OCI-M1 (cell line): ENCODE measurements at regions not wholly inside any gene's neighbourhood (a gene's known extent, or its start where the extent isn't known, plus 50 kb on each side); places are given as distances from the start of the nearest gene placed in this dataset.

ENCODE experiments used
- DNase-seq: peaks from one replicate; lab custom pipeline; 2025; lab: John Stamatoyannopoulos, UW

DNA sequence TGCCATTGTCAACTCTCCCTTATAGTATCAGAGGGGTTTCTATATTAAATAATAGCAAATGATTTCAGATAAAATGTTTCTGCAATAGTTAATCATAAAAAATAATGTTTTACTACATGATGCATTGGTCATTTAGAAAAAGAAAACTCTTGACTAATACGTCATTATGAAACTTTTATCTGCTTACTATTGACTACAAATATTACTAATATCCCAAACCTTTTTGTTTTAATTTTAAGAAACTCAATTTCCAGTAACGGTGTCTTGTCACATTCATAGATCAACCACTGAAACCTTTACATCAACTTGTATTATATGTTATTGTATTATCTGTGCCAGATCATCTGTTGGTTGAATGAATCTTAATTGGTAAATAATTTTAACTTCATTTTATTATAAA lies 482.9 kb upstream of the SLC35B3 start:
- DNase-seq = no peak

DNA sequence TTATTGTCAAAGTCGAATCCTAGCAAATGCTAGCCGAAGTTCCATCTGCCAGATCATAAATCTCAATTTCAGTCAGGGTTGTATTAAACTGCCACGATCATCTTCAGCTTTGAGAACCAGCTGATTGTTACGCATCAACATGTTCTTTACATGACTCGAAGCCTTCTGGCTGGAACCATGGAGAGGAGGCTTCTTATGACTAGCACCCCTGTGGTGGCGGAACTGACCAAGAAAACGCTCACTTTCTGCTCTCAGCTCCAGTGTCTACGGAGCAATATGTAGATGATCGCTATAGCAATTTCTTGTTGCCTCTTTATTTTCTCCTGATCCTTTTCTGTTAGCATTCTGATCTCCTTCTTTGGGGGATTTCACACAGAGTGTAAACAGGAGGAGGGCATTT lies 479.4 kb upstream of the SLC35B3 start:
- DNase-seq = no peak

DNA sequence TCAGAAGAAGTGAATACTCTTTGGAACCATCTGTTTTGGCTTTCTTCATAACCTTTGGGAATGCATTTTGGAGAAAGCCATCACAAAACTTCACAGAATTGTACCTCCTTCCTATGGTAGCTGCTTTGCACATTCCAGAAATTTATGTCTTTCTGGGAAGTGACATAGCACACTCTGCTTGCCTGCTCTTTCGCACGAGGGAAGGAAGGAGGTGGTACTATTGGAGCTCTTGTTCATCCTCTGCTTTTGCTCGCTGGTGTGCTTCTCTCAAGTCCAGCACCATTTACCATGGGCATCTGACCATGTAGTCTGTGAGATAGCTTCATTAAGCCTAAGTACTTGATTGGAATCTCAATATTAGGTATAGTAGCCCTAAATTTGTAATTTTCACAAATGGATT lies 473.3 kb upstream of the SLC35B3 start:
- DNase-seq = no peak

DNA sequence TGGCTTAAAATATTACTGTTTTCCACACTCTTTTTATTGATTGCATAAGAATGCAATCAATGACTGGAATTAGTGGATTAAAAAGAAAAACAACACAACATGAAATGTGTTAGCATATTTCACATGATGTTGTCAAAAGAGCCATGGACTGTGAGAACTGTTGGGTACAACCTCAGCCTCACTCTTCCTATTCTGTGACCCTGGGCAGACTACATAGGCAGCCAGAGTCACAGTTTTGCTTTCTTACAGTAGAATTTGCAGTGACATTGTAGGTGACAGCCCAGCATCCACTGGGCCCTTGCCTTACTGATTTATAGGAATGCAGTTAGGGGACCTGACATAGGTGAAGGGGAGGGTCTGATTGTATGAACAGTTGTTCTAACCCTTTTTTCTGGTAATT lies 471.4 kb upstream of the SLC35B3 start:
- DNase-seq = no peak

DNA sequence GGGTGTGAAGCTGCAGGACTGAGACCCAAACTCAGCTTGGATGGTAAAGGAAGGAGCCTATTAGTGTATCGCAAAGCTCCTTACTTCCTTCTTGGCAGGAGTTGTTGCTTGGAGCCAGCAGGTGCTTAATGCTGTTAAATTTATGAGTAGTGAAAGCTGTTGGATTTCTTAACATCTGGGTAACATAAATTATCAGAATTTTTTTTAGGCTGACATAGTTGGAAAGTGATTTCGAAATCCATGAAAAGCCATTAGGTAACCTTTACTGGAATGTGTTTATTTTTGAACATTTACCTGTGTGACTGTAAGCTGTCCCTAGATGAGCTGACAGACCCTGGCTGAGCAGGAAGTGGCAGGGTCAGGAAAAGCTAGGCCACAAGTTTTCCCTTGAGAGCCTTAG lies 470.4 kb upstream of the SLC35B3 start:
- DNase-seq = no peak

DNA sequence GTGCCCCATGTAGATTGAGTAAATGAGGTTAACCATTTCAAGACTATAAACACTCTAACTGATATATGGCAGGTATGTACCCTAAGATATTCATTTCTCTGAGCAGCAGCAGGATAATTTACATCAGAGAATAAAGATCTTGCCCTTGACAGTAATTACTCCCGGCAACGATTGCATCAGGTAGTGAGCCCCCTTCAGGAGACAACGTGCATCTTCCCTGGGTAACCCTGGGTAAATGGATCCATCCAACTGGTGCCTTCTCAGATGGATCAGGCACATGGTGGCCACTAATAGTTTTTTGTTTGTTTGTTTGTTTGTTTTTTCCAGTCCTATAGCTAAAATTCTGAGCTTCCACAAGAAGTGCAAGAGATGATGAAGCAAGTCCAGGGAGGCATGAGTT lies 469.4 kb upstream of the SLC35B3 start:
- peak; percentile 41 for DNase-seq

DNA sequence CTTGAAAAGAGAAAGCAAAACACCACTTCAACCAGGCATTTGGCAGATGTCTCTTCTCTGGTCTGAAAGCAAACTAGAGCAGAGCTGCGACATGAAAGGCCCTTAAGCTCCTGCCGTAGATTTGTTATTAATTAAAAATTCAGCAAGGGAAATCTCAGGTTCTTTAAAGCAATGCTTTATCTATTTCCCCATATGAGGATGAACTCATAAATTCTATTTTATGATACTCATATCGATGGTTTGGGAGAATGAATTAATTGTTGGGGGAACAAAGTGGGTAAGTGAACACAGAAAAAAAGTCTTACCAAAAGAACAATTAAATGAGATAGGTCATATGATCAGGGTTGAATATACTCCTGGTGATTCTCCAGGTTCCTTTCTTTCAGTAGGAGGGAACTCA lies 464.7 kb upstream of the SLC35B3 start:
- no peak for DNase-seq

DNA sequence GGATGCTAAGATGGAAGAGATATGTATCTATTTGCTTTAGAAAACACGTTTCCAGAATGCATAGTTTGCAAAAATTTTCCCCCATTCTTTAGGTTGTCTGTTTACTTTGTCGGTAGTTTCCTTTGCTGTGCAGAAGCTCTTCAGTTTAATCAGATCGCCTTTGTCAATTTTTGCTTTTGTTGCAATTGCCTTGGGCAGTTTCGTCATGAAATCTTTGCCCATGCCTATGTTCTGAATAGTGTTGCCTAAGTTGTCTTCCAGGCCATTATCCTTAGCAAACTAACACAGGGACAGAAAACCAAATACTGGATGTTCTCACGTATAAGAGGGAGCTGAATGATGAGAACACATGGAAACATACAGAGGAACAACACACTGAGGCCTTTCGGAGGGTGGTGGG lies 454.2 kb upstream of the SLC35B3 start:
- DNase-seq = no peak

DNA sequence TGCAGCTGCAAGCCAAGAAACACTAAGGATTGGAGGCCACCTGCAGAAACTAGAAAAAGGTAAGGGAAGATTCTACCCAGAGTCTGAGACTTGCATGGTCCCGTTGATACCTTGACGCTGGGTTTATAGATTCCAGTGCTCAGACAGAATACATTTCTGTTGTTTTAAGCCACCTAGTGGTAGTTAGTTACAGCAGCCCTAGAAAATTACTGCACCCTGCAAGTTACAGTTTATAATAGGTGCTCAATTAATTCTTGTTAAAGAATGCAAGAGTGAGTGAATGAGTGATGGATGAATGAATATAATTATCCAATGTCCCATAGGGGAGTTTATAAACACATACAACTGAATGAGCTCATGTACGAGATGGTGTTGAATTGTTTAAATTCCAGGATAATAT lies 453.1 kb upstream of the SLC35B3 start:
- DNase-seq = peak; percentile 33

DNA sequence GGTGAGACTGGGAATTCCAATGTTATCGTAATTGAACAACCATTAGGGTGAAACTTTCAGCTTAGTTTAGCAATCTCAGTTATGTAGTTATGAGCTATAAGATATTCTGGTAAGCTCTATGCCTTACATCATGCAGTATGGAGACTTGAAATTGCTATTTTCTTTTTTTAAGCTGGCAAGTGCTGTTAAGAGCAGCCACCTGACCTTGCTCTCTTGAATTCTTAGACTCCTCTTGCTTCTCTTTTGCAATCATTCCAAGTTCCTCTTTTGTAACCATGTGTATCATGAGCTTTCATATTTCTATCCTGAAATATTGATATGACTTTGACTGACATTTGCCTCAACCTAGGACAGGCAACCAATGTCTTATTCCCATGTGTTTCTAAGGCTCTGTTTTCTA lies 446.3 kb upstream of the SLC35B3 start:
- DNase-seq = peak; percentile 69

DNA sequence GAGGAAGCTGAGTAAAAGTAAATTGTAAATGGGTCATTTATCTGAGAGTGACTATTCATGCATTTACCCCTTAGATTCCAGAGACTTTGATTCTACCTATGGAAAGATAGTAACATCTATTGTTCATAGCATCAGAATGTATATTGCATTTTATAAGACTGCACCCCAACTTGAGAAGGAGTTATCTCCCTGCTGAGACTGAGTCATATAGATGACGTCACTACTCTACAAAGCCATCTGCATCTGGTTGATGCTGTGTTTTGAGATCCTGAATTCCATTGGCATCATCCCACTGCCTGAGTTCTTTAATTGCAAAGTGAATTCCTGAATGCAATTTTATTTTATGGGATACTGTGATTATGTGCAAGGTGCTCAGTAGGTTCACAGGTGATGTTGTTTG lies 444.0 kb upstream of the SLC35B3 start:
- DNase-seq = no peak

DNA sequence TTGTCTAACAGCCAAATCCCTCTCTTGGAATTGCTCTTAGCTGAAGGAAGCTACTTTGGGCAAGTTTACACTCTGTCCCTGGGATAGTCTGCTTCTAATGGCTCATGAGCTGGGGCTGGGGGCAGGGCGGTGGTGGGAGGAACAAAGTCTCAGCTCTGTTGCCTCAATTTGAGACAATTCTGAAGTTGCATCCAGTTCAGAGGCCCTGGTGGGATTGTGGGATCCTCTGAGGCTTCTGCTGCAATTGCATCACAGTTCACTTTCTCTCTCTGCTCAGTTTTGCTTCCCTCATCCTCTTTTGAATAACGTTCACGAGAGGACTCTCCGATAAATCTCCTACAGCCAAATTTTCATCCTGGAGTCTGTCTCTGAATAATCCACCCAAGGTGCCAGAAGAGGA lies 440.6 kb upstream of the SLC35B3 start:
- DNase-seq = no peak

DNA sequence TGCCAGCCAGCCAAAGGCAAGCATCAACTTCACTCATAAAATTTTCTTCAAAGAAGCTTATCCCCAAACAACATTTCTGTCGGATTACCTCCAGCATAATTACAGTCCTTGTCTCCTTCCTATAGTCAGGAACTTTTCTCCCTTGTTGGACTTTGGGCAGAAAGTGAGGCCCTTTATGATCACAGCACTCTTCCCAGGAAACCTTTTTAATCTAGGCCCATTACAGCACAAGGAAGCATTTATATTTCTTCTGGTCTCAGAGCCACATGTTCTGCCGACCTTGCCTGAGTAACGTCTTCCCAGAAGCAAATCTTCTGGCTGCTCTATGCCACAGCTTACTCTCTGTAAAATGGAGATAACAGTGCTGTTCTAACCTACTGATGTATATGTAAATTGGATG lies 437.2 kb upstream of the SLC35B3 start:
- DNase-seq = no peak

DNA sequence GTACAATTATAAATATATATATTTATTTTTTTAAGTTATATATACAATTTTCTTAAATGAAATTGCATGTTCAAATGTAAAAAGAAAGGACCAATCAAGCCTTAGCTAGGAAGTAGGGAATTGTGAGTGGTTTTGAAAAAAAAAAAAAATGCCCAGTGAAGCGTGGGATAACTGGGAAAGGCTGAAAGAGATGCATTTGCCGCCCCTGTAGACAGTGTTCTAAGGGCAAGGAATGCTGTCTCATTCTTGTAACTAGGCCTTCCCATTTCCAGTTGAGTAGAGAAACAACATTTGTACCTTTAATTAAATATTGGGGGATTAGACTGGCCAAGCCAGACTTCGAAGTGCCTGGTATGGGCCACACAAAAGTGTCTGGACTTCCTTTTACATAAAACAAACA lies 430.1 kb upstream of the SLC35B3 start:
- DNase-seq = no peak

DNA sequence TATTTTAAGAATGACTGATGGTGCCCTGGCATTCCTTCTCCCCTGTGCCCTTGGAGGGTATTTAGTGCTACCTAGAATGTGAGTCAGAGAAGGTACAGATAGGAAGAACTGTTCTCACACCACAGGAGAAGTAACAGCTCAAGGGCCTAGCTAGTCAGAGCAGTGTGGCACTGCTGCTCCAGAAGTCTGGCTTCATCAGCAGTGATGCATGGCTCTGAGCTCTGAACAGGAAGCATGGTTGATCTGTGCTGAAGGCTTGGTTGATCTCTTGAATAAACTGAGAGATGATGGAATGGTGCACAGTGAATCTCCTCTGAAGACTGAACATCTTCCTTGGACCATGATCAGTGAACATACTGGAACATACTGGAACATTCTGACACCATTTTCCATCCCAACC lies 425.3 kb upstream of the SLC35B3 start:
- DNase-seq = no peak

DNA sequence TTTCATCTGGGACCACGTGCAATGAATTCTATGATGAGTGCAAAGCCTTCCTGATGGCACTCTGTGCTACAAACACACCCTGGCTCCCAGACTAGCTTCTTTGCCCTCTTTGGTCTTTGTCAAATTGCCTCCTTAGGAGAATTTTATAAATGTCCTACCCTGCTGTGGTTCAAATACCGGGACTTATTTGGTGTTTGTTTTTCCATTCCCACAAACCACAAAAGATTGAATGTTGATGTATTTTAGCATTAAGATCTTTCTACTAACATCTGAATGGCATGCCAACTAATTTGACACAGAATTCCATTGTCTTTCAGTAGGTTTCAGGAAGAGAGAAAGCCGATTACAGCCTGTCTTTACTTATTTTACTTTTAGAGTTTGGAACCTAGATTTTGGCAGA lies 424.2 kb upstream of the SLC35B3 start:
- no peak for DNase-seq

DNA sequence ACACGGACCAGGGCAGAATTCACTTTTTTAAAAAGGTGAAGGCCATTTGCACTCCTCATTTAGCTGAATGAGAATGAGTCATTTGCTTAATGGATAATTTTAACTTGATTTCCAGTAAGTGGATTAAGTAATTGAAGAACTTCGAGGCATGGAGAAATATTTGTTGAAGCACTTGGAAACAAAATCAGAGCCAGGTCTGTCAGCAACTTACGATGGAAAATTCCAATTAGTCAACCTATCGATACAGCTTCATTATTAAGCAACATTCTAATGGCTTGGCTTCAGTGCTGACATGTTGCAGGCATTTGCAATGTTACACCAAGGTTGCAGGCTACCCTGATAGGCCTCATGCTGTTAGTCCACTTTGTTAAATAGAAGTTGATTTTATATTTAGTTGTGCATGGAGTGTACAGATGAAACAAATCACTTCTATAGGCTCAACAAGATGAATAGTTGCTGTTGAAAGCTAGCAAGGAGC lies 423.5 kb upstream of the SLC35B3 start:
- no peak for DNase-seq

DNA sequence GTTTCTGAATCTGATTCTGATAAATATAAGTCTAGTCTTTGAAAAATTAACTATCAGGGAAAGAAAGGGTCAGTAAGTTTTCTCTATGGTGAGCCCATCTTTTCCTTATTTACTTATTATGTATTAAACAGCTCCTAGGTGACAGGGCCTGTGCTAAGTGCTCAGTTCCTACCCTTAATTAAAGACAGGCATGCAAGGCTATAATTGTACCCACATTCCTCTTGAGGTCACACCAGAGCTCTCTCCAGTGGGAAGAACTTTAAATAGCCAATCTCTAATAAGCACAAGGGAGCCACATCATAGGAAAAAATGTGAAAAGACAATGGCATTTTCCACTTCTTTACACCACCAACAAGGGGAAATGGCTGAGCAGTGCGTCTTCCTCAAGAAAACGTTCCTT lies 421.8 kb upstream of the SLC35B3 start:
- no peak for DNase-seq

DNA sequence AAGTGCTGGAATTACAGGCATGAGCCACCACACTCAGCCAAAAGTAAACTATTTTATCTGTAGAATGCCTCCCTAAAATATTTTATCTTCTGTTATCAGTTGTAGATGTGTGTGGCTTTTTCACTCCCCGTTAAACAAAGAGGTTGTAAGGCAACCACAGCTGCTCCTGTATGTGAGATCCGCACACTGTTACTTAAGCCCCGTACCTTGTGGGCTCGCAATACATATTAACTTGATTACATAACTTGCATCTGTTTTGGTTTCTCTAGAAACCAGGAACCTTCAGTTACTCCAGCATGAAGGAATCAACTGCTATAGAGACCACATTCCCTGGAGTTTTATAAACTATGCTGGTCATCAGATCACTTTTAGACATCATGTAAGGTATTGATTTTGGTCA lies 420.1 kb upstream of the SLC35B3 start:
- no peak for DNase-seq

DNA sequence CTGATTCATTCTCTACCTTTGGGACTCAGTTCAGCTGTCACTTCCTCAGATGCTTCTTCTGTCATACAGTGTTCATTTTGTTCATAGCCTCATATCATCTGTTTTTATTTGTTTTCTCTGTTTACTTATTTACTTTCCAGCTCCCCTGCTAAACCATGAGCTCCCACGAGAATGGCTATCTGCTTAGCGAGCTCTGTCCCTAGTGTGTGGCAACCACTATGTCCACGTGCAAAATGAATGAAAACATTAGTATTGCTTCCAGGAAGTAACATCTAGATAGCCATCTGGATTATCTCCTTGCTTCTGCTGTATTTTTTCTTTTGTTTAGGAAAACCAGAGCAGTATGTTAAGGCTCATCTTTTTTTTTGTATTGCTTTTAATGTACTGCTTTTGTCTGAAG lies 417.0 kb upstream of the SLC35B3 start:
- no peak for DNase-seq

DNA sequence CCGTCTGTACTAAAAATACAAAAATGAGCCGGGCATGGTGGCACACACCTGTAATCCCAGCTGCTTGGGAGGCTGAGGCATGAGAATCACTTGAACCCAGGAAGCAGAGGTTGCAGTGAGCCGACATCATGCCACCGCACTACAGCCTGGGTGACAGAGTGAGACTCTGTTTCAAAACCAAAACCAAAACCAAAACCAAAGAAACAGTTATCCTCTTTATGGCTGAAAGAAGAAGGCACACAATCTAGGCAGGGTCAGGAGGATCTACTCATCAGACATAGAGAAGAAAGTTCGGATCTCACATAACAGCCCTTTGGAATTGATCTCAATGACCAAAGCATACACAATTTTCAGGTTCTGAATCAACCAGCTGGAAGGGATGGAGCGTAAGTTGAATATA lies 411.3 kb upstream of the SLC35B3 start:
- peak; percentile 53 for DNase-seq

DNA sequence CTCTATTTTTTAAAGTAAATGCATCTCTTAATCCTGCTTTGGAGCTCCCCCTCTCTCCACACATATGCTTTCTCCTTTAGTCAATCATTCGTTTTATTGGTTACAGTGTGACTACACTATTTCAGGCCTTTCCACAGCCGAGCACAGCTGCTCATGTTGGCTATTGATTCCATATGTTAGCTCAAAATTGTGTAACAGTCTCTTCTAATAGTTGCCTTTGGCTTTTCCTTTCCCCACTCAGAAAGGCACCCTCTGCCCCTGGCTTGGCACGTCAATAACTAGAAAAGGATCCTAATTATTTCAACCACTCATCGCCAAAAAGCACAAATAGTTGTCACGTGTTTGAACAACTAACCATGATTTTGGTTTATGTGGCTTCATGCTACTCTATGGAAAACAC lies 410.3 kb upstream of the SLC35B3 start:
- no peak for DNase-seq

DNA sequence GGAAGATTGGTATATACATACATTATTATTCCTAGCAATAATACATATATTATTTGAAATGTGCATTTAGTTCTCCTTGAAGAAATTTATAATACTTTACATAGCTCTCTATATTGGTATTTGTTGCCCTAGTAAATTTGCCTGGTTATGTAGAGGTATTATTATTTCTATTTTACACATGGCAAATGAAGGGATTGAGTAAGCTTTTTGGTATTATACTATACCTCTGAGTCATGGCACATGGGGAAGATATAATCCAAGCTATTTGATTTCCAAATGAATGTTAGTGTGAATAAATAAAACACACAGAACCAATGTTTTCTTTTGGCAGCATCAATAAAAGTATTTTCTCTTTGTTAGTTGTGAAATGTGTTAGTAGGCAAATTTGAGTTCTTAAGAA lies 409.6 kb upstream of the SLC35B3 start:
- DNase-seq = no peak

DNA sequence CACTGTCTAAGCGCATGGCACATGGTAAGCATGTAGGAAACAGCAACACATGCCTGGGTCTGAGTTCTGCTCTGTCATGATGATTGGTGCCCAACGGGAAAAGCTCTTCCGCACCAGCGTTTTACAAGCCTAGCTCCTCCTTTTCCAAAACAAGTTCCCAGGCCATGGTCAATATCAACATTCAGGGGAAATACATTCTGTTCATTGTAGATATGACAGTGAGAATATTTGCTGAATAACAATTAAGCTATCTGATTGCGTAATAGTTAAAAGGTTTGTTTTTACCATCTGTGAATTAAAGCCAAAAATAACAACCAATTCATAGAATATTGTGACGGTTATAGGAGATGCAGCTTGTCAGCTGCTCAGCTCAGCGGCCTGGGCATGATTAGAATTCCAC lies 404.3 kb upstream of the SLC35B3 start:
- DNase-seq = no peak

DNA sequence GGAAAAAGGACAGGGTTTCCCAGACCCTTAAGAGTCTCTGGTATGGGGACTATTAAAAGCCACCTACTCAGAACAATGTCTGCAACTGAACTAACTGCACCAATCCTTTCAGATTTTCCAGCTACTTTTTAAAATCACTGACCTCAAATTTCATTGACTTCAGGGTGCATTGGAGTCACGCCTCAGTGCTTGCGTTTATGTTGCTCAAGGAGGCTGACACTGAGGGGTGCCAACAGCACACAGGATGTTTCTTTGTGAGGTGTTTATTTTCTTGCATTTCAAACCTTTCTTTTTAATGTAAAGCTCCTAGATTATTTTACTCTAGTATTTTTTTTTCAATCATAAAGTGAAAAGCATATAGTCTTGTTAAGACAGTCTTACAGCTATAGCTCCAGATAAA lies 402.0 kb upstream of the SLC35B3 start:
- no peak for DNase-seq
